H1 (cell line): ENCODE measurements at regions not wholly inside any gene's neighbourhood (a gene's known extent, or its start where the extent isn't known, plus 50 kb on each side); places are given as distances from the start of the nearest gene placed in this dataset.

Experiments used
- CREB1 ChIP-seq: IDR thresholded peaks from 2 replicates; pipeline ENCODE4 v1.6.1; 2012; ENCODE audit warnings: inconsistent platforms
- GABPA ChIP-seq: IDR thresholded peaks from 2 replicates; pipeline ENCODE4 v1.6.1; 2011; ENCODE audit warnings: mild to moderate bottlenecking, low read length, moderate library complexity, borderline replicate concordance; ENCODE audit not compliant: insufficient read depth
- RXRA ChIP-seq: IDR thresholded peaks from 2 replicates; pipeline ENCODE4 v1.6.1; 2011; ENCODE audit warnings: low read depth, mild to moderate bottlenecking, low read length, moderate library complexity; ENCODE audit not compliant: insufficient read depth
- SP2 ChIP-seq: IDR thresholded peaks from 2 replicates; pipeline ENCODE4 v1.6.1; 2012; ENCODE audit warnings: mild to moderate bottlenecking, low read length, inconsistent platforms
- SP4 ChIP-seq: IDR thresholded peaks from 2 replicates; pipeline ENCODE4 v1.6.1; 2012; ENCODE audit warnings: low read length, inconsistent platforms

DNA sequence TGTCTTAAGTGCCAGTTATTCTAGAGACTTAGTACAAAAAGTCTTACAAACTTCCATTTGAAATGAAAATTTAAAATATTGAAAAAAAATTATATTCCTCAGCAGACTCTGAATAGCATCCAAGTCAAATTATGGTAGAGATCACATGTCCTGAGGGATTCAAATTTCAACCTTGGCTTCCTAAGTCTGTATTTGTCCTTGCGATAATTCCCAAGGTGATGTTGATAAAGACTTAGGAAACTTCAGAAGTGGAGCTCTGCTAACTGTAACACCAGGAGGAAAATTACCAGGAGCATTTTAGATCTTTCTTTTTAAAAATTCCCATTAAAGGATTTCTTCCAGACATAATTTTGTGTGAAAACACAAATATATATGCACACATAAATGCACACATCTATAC is 178.3 kb downstream of the IPO8 start (continued):
- TF ChIP-seq GABPA (no peak), CREB1 (no peak), RXRA (no peak), SP4 (no peak), SP2 (no peak)
- TF ChIP-seq, all 59 proteins: peak for 0
